T-helper 1 cell treated with Interleukin-12 subunit alpha and Interleukin-12 subunit beta and Interleukin-4 antibody, amounts not matched to agents 30 μg/mL and 1 μg/mL, for 36 hours (primary cell): ENCODE measurements at regions not wholly inside any gene's neighbourhood (a gene's known extent, or its start where the extent isn't known, plus 50 kb on each side); places are given as distances from the start of the nearest gene placed in this dataset.
"Not testable (repeated sequence)": the region's sequence is repeated elsewhere in the genome, so short reads cannot be mapped to it uniquely, and the experiment has no call there.

Experiments used
- H3K27ac Mint-ChIP-seq: one replicate; pipeline ENCODE4 v1.8.0; 2021; ENCODE audit warnings: mild to moderate bottlenecking, mixed read lengths
- H3K27me3 Mint-ChIP-seq: one replicate; pipeline ENCODE4 v1.8.0; 2021; ENCODE audit warnings: low read depth, mixed read lengths
- H3K36me3 Mint-ChIP-seq: one replicate; pipeline ENCODE4 v1.8.0; 2021; ENCODE audit warnings: low read depth, mixed read lengths
- H3K4me1 Mint-ChIP-seq: one replicate; pipeline ENCODE4 v1.8.0; 2021; ENCODE audit warnings: low read depth, mixed read lengths
- H3K4me3 Mint-ChIP-seq: one replicate; pipeline ENCODE4 v1.8.0; 2021; ENCODE audit warnings: mild to moderate bottlenecking, moderate library complexity, mixed read lengths
- H3K9me3 Mint-ChIP-seq: one replicate; pipeline ENCODE4 v1.8.0; 2021; ENCODE audit warnings: mixed read lengths

- Mint-ChIP-seq H3K4me3 (no peak overlapping the region), H3K27ac (no peak overlapping the region), H3K4me1 (no peaks in the 10 kb centered on the region), H3K27me3 (no peaks in the 10 kb centered on the region), H3K36me3 (no peaks in the 10 kb centered on the region), H3K9me3 (peaks cover 4% of the 10 kb centered on the region)
These were observed 542.3 kb downstream of the CYLC2 start for GRCh38 chr9:103537426-103537825.

- Mint-ChIP-seq H3K4me3 (no peak overlapping the region), H3K9me3 (no peaks in the 10 kb centered on the region), H3K36me3 (no peaks in the 10 kb centered on the region), H3K27ac (no peak overlapping the region), H3K4me1 (no peaks in the 10 kb centered on the region), H3K27me3 (no peaks in the 10 kb centered on the region)
These were observed 548.8 kb upstream of the SMC2 start for GRCh38 chr9:103545260-103545659.

GRCh38 chr9:103552712-103553111 lies 541.4 kb upstream of the SMC2 start:
- Mint-ChIP-seq H3K9me3 (no peaks in the 10 kb centered on the region), H3K4me1 (no peaks in the 10 kb centered on the region), H3K36me3 (no peaks in the 10 kb centered on the region), H3K27me3 (no peaks in the 10 kb centered on the region), H3K27ac (no peak overlapping the region), H3K4me3 (no peak overlapping the region)

DNA sequence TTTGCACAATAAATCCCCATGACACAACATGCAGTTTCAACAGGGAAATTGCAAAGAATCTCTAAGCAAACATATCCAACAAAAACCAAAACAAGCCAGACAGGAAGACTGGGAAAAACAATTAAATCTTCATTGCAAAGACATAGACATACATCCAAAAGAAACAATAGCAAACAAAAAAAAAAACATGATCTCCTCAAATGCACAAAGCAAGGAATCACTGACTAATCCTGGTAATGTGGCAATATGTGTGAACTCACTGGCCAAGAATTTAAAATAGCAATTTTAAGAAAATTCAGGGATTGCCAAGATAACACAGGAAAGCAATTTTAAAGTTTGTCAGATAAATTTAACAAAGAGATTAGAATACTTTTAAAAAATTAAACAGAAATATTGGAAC lies 520.1 kb upstream of the SMC2 start:
- Mint-ChIP-seq H3K4me3 (no peak overlapping the region), H3K27ac (no peak overlapping the region), H3K4me1 (no peaks in the 10 kb centered on the region), H3K36me3 (no peaks in the 10 kb centered on the region), H3K27me3 (no peaks in the 10 kb centered on the region), H3K9me3 (peaks cover 26% of the 10 kb centered on the region)

DNA sequence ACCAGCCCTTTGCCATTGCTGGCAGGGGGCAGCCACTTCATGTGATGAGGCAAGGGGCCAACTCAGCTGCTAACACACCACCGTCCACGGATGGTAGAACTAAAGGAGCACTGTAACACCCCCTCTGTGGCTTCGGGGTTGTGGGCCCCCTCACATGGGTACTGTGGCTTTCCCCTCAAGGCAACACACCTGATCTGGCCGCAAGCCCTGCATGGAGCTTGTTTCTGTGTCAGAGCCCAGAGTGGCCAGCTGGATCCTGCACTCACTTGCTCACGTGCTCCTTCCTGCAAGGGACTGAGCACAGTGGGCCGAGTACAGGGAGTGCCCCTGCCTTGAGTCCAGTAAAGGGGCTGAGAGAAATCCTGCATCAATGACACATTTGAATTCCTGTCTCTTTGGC lies 507.4 kb upstream of the SMC2 start:
- peaks cover 5% of the 10 kb centered on the region for H3K9me3 Mint-ChIP-seq
- no peak overlapping the region for H3K27ac Mint-ChIP-seq
- H3K4me3 Mint-ChIP-seq, result no peak overlapping the region

DNA sequence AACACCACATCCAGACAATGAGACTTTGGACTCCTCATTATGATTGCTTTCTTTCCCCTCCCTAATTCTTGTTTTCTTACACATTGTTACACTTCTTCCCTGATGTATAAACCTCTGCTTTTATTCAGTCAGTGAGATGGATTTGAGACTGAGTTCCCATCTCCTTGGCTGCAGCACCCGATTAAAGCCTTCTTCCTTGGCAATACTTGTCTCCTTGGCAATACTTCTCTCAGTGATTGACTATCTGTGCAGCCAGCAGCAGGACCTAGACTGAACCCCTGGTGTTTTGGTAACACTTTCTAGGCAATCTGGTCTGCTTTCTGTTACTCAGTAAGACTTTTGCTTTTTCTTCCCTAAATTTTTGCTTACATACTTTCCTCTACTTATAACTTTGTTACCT lies 492.8 kb upstream of the SMC2 start:
- H3K27ac Mint-ChIP-seq, result no peak overlapping the region
- peaks cover 11% of the 10 kb centered on the region for H3K9me3 Mint-ChIP-seq
- H3K36me3 Mint-ChIP-seq, result no peaks in the 10 kb centered on the region
- no peaks in the 10 kb centered on the region for H3K27me3 Mint-ChIP-seq
- H3K4me3 Mint-ChIP-seq, result no peak overlapping the region
- H3K4me1 Mint-ChIP-seq, result no peaks in the 10 kb centered on the region

More for the DNA sequence above, 507.4 kb upstream of the SMC2 start:
- Mint-ChIP-seq H3K27me3 (no peaks in the 10 kb centered on the region), H3K4me1 (no peaks in the 10 kb centered on the region), H3K36me3 (no peaks in the 10 kb centered on the region)

- not testable (repeated sequence) for H3K27me3 Mint-ChIP-seq
These were observed 482.2 kb upstream of the SMC2 start for GRCh38 chr9:103611950-103612349.

DNA sequence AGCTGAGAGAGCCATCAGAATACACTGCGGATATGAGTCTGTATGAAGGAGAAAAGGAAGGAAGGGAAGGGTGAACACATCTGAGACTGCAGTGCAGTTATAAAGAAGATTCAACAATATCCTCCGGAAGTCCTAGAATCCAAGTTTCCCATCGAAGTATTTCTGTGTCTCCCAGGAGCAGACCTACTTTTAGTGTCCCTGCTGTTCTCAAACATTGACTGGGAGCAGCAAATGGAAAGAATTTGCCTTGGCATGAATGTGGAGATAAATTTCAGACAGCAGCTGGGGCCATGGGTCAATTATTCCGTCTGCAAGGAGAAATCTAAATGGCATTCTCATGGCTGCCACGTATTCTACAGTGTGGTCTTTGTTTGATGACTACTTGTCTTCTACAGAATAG lies 478.1 kb upstream of the SMC2 start:
- Mint-ChIP-seq H3K9me3 (peaks cover 4% of the 10 kb centered on the region), H3K36me3 (no peaks in the 10 kb centered on the region), H3K27me3 (no peaks in the 10 kb centered on the region), H3K4me1 (no peaks in the 10 kb centered on the region), H3K27ac (no peak overlapping the region), H3K4me3 (no peak overlapping the region)

More at GRCh38 chr9:103611950-103612349, 482.2 kb upstream of the SMC2 start:
- H3K4me3 Mint-ChIP-seq, H3K9me3 Mint-ChIP-seq, H3K4me1 Mint-ChIP-seq, H3K36me3 Mint-ChIP-seq, H3K27ac Mint-ChIP-seq: not testable (repeated sequence)

DNA sequence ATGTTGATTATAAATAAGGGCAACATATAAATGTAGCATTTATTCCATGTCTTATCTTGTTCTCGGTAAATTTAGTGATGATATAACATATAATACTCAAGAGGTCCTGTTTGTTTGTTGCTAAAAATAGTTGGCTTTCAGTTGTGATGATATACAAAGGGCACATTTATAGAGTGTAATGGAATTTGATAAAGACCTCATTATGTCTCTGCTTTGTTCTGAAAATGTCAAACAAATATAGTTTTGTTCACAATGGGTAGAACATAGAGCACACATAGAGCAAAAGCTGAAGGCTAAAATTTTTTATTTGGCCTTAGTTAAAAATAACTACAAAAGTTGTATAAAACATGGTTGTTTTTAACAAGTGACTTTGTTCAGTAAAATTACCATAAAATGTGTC lies 477.1 kb upstream of the SMC2 start:
- no peaks in the 10 kb centered on the region for H3K27me3 Mint-ChIP-seq
- no peak overlapping the region for H3K27ac Mint-ChIP-seq

GRCh38 chr9:103625161-103625804 lies 468.8 kb upstream of the SMC2 start:
- H3K4me1 Mint-ChIP-seq, result no peaks in the 10 kb centered on the region
- no peak overlapping the region for H3K4me3 Mint-ChIP-seq
- no peaks in the 10 kb centered on the region for H3K9me3 Mint-ChIP-seq
- H3K36me3 Mint-ChIP-seq, result no peaks in the 10 kb centered on the region
- no peaks in the 10 kb centered on the region for H3K27me3 Mint-ChIP-seq
- H3K27ac Mint-ChIP-seq, result no peak overlapping the region

More for the DNA sequence above, 477.1 kb upstream of the SMC2 start:
- Mint-ChIP-seq H3K4me3 (no peak overlapping the region), H3K4me1 (no peaks in the 10 kb centered on the region), H3K36me3 (no peaks in the 10 kb centered on the region), H3K9me3 (peaks cover 4% of the 10 kb centered on the region)

GRCh38 chr9:103627731-103628130 lies 466.4 kb upstream of the SMC2 start:
- H3K36me3 Mint-ChIP-seq, result no peaks in the 10 kb centered on the region
- no peaks in the 10 kb centered on the region for H3K27me3 Mint-ChIP-seq
- H3K9me3 Mint-ChIP-seq, result no peaks in the 10 kb centered on the region
- H3K4me1 Mint-ChIP-seq, result no peaks in the 10 kb centered on the region
- no peak overlapping the region for H3K27ac Mint-ChIP-seq
- no peak overlapping the region for H3K4me3 Mint-ChIP-seq

- Mint-ChIP-seq H3K36me3 (no peaks in the 10 kb centered on the region), H3K4me1 (no peaks in the 10 kb centered on the region), H3K27ac (no peak overlapping the region), H3K4me3 (no peak overlapping the region), H3K9me3 (no peaks in the 10 kb centered on the region), H3K27me3 (no peaks in the 10 kb centered on the region)
These were observed 445.0 kb upstream of the SMC2 start for GRCh38 chr9:103649086-103649485.

- Mint-ChIP-seq H3K4me1 (no peaks in the 10 kb centered on the region), H3K4me3 (no peak overlapping the region), H3K27me3 (no peaks in the 10 kb centered on the region), H3K36me3 (no peaks in the 10 kb centered on the region), H3K9me3 (no peaks in the 10 kb centered on the region), H3K27ac (no peak overlapping the region)
These were observed 436.0 kb upstream of the SMC2 start for GRCh38 chr9:103658156-103658555.

DNA sequence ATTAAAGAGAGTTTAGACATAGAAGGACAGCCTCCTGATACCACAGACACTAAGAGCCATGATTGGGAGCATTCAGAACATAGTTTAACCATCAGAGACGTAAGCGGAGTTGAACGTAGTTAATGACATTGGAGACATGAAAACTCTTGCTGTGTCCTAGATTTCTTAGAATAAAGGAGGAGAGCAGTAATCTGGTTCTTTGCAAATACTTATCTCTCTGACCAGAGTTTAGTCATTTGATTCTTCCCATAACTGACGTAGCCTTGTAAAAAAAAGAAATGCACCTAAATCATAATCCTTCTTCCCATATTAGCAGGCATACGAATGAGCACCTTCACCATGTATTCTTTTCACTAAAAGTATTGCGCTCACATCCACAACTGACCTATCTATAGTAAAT lies 433.3 kb upstream of the SMC2 start:
- Mint-ChIP-seq H3K4me1 (no peaks in the 10 kb centered on the region), H3K4me3 (no peak overlapping the region), H3K36me3 (no peaks in the 10 kb centered on the region), H3K27me3 (no peaks in the 10 kb centered on the region), H3K27ac (no peak overlapping the region), H3K9me3 (no peaks in the 10 kb centered on the region)

- Mint-ChIP-seq H3K9me3 (no peaks in the 10 kb centered on the region), H3K27me3 (no peaks in the 10 kb centered on the region), H3K27ac (no peak overlapping the region), H3K36me3 (no peaks in the 10 kb centered on the region), H3K4me3 (no peak overlapping the region), H3K4me1 (no peaks in the 10 kb centered on the region)
These were observed 432.4 kb upstream of the SMC2 start for GRCh38 chr9:103661663-103662062.

DNA sequence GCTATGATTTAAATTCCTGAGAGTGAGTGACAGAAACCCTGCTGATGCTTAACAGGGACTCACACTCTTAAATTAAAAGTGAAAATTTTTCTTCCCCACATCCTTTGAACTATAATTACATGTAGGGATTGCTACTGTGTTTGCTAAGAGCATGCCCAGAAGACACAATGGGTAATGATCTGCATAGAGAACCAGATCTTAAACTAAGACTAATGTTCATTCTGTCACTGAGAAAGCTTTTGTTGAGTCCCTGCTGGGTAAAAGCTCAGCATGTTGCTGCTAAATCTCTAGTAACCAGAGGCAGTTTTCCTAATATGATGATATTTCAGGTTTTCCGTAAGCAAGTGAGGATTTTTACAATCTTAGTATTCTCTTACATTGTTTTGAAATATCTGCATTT lies 424.8 kb upstream of the SMC2 start:
- Mint-ChIP-seq H3K9me3 (no peaks in the 10 kb centered on the region), H3K27ac (no peak overlapping the region), H3K4me3 (no peak overlapping the region), H3K4me1 (no peaks in the 10 kb centered on the region), H3K36me3 (no peaks in the 10 kb centered on the region), H3K27me3 (no peaks in the 10 kb centered on the region)
